ENCODE measurements at regions not wholly inside any gene's neighbourhood (a gene's known extent, or its start where the extent isn't known, plus 50 kb on each side); places are given as distances from the start of the nearest gene placed in this dataset.
"Not testable (repeated sequence)": the region's sequence is repeated elsewhere in the genome, so short reads cannot be mapped to it uniquely, and the experiment has no call there.

DNA sequence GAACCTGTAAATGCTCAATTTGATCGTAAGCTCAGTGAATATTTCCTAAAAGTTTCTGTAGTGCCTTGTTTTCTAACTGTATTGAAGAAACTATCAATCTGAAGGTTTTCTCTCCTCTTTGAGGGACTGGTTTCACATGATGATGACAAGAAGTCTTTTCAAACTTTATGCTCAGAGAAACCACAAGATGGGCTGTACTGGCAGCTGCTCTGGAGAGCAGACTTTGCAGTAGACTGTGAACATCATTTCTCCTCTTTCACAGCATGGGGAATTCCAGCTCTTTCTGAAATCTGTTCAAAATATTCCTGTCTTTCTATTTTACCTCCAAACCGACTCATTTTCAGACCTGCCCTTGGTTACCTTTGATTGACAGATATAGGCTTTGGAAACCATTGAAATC is 194.4 kb downstream of the IZUMO3 start:
- DNase-seq (ENCODE audit: low read depth in 1 of 2, low spot score in 1 of 2) = no peak

DNA sequence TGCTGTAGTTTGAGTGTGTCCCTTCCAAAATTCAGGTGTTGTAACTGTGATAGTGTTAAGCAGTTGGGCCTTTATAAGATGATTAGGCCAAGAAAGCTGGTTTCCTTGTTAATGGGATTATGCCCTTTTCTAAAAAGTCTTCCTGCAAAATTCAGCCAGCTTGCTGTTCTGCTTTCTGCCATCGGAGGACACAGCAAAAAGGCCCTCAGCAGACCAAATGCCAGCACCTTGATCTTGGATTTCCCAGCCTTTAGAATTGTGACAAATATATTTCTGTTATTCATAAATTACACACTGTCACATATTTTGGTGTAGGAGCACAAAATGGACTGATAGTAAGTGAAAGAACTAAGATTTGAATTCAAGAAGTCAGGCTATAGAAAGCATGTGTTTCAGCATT is 203.2 kb downstream of the IZUMO3 start:
- no peak for DNase-seq (ENCODE audit: low read depth in 1 of 2, low spot score in 1 of 2)

DNA sequence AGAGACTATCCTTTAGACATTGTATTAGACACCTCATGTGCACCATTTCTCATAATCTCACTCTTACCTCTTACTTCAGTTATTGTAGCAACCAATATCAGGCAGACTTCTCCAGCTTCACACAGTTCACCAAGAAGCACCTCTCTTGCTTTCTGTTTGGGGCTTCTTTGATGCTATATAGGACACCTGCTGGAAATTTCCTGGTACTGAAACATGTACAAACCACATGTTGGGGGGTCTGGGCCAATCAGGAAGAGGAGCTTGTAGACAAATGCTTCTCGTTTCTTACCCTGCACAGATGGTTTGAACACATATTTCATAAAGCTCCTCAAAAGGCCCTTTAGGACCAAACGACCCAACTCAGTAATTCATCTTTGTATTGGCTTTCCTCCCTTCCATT is 212.1 kb downstream of the IZUMO3 start:
- no peak for DNase-seq (ENCODE audit: low read depth in 1 of 2, low spot score in 1 of 2)

DNA sequence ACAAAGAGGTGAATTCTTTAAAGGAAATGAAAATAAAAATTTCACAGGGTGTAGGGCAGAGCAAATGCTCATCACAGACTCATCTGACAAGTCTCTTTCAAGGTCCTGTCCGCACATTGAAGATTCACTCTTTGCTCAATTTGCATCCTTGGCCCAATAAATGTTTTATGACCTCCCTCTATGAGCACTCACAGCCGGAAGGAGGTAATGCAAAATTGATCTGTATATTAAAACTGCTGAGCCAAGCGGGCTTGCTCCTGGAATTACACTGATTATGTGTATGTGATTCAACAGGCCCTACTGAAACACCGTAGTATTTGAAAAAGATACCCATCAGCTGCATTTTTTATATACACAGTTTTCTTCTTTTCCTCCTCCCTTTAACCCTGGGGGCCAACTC is 246.8 kb downstream of the IZUMO3 start:
- DNase-seq (ENCODE audit: low read depth in 1 of 2, low spot score in 1 of 2) = no peak

DNA sequence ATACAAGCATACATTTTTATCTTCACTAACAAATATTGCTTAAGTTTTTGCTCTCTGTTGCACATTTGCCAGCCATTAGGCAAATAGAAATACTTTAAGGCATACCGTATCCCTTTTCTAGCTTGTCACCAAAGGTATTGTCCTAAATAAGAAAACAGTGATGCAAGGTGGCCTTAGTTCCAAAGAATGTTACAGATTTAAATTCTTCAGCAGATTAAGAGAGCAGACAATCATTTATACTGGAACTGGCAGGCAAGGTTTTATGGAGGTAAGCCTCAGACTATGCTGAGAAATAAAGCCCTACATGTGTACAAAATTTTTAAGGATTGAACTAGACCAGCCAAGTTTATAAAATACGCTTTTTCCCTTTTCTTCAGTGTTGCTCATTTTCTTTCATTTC is 247.8 kb downstream of the IZUMO3 start:
- DNase-seq (ENCODE audit: low read depth in 1 of 2, low spot score in 1 of 2) = no peak

DNA sequence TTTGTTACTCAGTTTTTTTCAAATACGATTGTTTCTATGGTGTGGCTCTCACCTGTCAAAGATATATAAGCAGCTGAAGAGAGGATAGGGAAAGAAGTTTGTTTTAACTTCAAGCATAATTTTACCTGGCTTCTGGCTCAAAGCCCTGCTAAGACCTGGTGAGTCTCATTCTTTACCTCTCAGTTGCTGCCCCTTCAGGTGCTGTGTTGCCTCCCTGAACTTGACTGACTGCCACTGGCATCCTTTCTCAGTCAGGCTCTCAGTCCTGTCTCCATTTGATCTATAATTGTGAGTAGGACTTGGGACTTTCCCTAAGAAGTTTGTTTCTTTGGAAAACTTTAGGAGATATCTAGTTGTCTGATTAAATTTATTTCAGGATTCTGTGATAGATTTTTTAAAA is 249.6 kb downstream of the IZUMO3 start:
- no peak for DNase-seq (ENCODE audit: low read depth in 1 of 2, low spot score in 1 of 2)

DNA sequence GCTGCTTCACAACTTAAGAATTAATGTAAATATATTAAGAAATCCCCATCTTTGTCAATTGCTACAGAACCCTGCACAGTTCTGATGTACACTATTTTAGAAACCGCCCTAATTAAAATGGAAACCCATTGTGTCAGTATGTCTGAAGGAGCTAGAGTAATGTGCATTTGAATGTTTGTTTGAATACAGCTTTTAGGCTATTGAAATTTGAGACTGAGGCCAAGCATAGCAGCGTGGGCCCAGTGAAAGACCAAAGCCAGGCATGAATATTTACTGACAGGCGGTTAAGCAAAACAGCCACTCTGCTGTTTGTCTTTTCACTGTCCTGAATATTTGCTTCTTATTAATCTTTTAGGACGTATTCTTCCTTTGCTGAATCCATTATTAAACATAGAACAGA is 252.3 kb downstream of the IZUMO3 start:
- no peak for DNase-seq (ENCODE audit: low read depth in 1 of 2, low spot score in 1 of 2)

DNA sequence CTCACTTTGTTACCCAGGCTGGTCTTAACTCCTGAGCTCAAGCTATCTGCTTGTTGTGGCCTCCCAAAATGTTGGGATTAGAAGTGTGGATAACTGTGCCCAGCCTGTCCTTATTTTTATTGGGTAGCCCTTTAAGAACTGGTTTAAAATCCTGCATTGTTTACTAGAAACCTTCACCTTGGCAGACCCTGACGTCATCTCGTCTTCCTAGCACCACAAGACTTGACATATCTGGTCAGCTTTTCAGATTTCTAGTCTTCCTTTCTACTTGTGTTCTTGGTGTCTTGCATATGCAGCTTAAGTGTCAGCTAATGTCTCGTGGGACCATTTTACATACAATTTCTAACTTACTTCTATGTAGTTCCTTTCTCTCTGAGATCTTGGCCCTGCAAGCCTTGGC is 258.9 kb downstream of the IZUMO3 start:
- no peak for DNase-seq (ENCODE audit: low read depth in 1 of 2, low spot score in 1 of 2)

DNA sequence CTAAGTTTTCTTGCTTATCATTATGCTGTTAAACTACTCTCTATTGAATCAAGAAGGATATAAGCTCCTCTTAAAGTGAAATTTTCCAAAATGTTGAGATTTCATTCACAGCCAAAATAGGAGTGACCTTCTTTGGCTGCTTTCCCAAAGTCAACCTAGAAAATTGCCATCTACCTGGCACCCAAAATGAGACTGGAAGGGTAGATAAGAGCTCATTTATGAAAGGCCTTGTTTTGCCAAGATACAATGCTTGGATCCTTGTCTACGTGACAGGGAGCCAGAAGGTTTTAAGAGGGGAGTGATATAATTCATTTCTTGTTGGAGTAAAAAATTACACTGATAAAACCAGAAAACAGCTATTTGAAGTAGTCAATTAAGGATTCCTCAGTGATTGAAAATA is 287.1 kb downstream of the IZUMO3 start:
- DNase-seq (ENCODE audit: low read depth in 1 of 2, low spot score in 1 of 2) = no peak

DNA sequence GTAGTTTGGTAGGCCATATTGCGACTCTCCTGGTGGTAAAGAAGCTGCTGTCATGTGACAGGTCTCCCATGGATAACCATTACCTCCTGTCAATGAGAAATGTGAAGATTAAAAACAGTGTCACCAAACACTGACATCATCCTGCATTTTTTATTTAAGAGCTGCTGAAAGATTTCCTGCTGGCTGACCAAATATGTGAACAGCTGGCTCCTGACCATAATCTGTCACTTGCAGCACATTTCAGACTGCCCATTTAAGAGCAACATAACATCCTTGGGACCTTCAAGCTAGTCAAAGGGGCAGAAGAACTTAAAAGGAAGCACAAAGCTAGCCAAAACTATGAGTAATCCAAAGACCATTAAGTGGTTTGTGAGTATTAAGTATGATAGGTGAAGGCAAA is 288.0 kb downstream of the IZUMO3 start:
- no peak for DNase-seq (ENCODE audit: low read depth in 1 of 2, low spot score in 1 of 2)

DNA sequence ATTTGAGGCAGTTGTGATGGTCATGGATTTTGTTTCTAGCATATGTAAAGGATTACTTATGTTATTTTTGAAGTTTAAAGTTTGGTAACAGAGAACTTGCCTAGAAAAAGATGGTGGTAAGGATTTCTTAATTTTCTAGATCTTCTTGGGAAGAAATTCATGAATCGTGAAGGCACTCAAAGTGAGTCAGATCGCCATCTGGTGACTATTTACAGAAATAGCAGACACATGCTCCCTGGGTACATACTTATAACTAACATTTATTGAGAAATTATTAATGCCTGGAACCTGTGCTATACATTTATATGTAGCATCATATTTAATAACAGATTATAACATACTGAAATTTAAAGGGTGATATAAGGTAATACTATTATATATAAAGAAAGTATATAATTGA is 299.7 kb downstream of the IZUMO3 start:
- no peak for DNase-seq (ENCODE audit: low read depth in 1 of 2, low spot score in 1 of 2)

DNA sequence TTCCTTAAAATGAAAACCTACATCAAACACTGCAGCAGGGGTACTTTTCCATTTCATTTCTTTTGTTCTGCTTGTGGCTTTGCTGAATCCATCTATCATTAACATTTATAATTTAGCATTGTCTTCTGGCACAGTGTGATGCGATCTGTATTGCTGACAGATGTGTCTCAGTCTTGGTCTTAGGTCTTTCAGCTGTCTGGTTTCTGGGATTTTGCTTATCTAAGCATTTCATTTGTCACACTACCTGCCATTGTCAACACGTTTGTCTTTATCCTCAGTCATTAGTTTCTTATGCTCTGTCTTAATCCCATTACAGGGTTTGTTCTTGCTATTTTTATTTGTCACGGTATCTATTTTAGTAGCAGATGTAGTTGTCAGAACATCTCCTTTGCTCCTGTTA is 303.1 kb downstream of the IZUMO3 start:
- DNase-seq (ENCODE audit: low read depth in 1 of 2, low spot score in 1 of 2) = no peak

DNA sequence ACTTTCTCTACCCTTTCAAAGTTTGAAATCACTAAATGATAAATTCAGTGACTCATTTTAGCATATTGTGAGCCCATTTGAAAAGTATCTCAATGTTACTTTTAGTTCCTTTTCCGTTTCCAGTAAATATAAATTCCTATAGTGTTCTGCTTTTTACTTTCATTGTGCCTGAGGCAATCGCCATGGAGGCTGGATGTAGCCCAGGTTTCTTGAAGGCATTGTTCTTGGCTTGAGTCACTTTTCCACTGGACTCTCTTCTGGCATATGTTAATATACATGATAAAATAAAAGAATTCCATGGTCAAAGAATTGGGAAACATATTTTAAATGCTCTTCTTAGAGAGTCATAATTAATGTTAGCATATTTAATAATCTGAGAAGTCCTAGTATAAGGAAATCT is 327.0 kb downstream of the IZUMO3 start:
- no peak for DNase-seq (ENCODE audit: low read depth in 1 of 2, low spot score in 1 of 2)

DNA sequence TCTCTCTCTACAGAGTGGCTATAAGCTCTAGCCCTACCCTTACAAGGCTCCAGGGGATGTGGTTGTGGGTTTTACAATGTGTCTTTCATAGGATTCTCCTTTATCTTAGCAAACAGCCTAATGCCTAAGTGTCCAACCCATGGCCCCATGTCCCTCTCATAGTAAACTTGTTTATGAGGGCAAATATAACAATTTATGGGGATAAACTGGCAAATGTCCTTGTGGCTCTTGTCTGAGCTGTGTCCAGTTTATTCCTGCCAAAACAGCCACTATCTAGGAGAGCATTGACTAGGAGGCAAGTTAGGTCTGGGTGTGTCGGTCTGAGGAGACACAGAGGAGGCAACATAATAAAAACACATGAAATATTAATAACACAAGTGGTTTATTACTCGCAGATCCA is 335.1 kb downstream of the IZUMO3 start:
- DNase-seq (ENCODE audit: low read depth in 1 of 2, low spot score in 1 of 2) = no peak

DNA sequence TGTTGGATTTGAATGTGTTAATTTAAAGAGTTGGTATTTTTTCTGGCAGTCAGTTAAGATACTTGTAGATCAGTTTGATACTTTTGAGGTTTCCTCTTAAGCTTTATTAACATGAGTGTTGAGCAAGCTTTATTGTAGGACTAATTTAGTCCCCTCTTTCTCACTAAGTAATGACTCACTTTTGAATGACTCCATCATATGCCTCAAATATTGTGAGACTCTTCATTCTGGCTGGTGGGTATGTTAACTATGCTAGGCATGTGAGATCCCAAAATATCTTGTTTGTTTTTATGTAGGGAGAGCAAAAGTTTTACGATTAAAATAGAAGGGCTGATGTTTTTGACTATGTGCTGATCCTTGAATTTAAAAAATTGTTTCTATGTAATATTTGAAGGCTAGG is 355.7 kb downstream of the IZUMO3 start:
- no peak for DNase-seq (ENCODE audit: low read depth in 1 of 2, low spot score in 1 of 2)

DNA sequence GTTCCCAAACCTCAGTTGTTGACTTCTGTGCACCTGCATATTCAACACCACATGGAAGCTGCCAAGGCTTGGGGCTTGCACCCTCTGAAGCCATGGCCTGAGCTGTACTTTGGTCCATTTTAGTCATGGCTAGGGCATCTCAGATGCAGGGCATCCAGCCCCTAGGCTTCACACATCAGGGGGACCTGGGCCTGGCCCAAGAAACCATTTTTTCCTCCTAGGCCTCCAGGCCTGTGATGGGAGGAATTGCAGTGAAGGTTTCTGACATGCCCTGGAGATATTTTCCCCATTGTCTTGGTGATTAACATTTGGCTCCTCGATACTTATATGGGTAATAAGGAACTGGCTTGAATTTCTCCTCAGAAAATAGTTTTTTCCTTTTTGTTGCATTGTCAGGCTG is 354.5 kb upstream of the ELAVL2 start:
- DNase-seq (ENCODE audit: low read depth in 1 of 2, low spot score in 1 of 2) = not testable (repeated sequence)

DNA sequence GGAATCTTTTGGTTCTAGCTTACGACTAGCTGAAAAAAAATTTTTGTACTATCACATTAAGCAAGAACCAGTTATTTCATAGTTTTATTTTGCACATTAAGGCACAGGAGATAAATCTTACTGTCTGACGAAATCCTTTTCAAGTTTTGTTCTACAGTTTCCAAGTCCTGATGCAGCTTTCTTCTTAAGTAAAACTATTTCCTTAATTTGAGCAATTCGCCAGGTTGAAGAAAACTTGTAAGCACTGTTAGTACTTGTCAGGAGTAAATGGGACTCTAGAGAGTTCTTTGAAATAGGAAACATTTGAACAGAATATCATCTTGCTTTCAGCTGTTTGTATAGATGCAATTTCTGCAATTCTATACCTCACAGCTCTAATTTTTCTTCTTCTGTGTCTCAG is 318.8 kb upstream of the ELAVL2 start:
- DNase-seq (ENCODE audit: low read depth in 1 of 2, low spot score in 1 of 2) = no peak

DNA sequence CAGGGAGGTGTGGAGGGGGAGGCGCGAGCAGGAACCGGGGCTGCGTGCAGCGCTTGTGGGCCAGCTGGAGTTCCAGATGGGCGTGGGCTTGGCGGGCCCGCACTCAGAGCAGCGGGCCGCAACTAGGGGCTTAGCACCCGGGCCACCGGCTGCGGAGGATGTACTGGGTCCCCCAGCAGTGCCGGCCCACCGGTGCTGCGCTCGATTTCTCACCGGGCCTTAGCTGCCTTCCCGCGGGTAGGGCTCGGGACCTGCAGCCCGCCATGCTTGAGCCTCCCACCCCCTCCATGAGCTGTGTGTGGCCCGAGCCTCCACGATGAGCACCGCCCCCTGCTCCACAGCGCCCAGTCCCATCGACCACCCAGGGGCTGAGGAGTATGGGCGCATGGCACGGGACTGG is 309.0 kb upstream of the ELAVL2 start:
- DNase-seq (ENCODE audit: low read depth in 1 of 2, low spot score in 1 of 2) = not testable (repeated sequence)

DNA sequence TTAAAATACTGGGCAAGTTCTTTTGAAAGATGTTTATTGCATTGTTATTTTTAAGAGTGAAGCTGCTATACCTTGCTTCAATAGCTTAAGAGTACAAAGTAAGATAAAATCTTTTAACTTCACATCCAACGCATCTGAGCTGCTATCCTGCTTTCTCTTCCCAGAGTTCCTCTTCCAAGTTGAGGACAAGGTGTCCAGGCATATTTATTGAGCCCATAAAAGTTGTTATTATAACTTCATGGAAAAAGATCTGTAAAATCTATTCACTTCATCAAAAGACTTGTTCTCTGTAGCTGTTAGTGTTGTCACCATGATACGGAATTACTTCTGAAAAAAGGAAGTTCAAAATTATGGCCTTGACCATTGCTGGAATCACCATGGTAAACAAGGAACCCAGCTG is 306.2 kb upstream of the ELAVL2 start:
- no peak for DNase-seq (ENCODE audit: low read depth in 1 of 2, low spot score in 1 of 2)

DNA sequence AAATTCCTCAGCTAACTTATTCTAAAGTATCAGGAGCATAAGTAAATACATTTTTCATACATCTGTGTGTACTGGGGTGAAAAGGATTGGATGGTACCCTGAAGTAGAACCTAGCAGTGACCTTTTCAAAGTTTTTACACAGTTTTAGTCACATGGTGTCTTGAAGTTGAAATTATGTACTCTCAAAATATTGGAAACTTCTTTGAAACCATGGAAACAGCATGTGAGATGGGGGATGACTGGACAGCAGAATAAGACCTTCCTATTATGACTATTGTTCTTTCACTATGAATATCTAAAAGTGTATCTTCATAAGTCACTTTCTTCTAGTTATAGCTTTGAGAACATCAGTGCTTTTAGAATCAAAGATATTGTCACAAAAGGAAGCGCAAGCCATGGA is 301.5 kb upstream of the ELAVL2 start:
- DNase-seq (ENCODE audit: low read depth in 1 of 2, low spot score in 1 of 2) = no peak

DNA sequence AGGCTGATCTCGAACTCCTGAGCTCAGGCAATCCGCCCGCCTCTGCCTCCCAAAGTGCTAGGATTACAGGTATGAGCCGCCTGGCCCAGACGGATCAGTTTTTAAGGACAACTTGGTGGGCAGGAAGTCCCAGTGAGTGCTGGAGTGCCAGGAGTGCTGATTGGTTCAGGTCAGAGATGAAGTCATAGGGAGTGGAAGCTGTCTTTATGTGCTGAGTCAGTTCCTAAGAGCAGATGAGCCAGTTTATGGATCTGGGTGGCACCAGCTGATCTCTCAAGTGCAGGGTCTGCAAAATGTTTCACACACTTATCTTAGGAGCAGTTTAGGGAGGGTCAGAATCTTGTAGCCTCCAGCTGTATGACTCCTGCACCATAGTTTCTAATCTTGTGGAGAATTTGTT is 292.1 kb upstream of the ELAVL2 start:
- DNase-seq (ENCODE audit: low read depth in 1 of 2, low spot score in 1 of 2) = no peak

DNA sequence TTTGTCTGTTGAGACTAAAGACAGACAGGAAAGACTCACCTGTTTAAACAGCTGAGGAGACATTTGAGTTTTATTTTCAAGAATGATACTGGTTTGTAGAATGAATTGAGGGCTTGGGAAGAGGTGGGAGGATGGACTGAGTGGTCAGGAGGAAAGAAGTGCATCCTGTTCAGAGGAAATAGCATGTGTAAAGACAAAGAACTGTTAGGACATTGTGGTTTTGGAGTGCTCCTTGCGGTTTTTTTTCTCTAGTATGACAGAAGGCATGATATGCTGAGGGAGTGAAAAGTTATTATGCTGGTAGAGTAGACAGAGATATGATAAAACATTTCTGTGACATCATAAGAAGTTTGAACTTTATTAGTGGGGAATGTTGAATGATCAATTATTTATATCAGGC is 270.7 kb upstream of the ELAVL2 start:
- no peak for DNase-seq (ENCODE audit: low read depth in 1 of 2, low spot score in 1 of 2)

DNA sequence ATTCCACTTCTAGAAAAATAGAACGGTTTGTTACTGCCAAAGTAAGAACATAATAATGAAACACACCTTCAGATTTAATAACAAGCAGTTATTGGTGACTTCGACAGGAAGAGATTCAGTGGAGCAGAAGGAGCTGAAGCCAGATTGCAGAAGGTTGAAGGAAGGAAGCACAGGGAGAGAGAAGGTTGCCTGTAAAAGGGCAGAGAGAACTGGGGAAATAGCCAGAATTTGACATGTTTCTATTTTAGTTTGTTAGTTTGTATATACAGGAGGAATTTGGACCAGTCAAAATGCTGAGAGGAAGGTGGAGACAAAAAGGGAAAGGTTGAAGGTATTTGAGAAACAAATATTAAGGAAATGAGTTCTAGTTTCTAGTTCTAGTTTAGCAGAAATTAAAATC is 269.2 kb upstream of the ELAVL2 start:
- DNase-seq (ENCODE audit: low read depth in 1 of 2, low spot score in 1 of 2) = no peak

DNA sequence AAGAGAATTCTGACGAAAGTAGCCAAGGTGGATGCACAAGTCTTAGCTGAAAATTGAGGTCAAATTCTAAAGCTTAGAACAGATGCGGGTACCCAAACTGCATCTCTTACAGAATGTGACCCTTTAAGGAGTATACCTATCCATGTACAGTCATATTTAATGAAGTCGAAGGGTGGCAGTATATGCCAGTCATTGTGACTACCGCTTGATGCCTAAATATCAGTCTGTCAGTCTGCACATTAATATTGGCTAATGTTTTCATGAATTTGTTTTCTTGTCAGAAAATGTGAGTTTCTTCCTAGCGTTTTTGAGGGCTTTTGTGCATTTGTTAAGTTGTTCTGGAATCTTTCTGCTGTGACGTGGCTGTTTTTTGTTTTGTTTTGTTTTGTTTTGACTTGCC is 264.5 kb upstream of the ELAVL2 start:
- no peak for DNase-seq (ENCODE audit: low read depth in 1 of 2, low spot score in 1 of 2)
